ENCODE measurements at regions not wholly inside any gene's neighbourhood (a gene's known extent, or its start where the extent isn't known, plus 50 kb on each side); places are given as distances from the start of the nearest gene placed in this dataset.

GRCh38 chr12:90338365-90338764 is 616.6 kb downstream of the CCER1 start:
- no peaks in the 10 kb centered on the region for H3K27me3 ChIP-seq (replicated peaks; ENCODE audit: insufficient read depth)
- no peak overlapping the region for H3K4me3 ChIP-seq
- no peaks in the 10 kb centered on the region for H3K9me3 ChIP-seq
- no peak for ATAC-seq (ENCODE audit: insufficient number of reproducible peaks, low FRiP score, low read depth)
- H3K27ac ChIP-seq = no peak overlapping the region
- TF ChIP-seq CTCF (IDR thresholded peaks at IDR 0.05) = no peak
- DNase-seq (ENCODE audit: low spot score) = no peak
- H3K4me1 ChIP-seq (ENCODE audit: control insufficient read depth in 1 of 2, low read depth in 2 of 2) = no peaks in the 10 kb centered on the region
- no peaks in the 10 kb centered on the region for H3K36me3 ChIP-seq

GRCh38 chr12:90337018-90337417 is 618.0 kb downstream of the CCER1 start:
- ATAC-seq (ENCODE audit: insufficient number of reproducible peaks, low FRiP score, low read depth) = no peak

GRCh38 chr12:90335566-90335965 is 619.4 kb downstream of the CCER1 start:
- DNase-seq (ENCODE audit: low spot score) (no peak), ATAC-seq (ENCODE audit: insufficient number of reproducible peaks, low FRiP score, low read depth) (no peak)
- no peaks in the 10 kb centered on the region for H3K4me1 ChIP-seq (ENCODE audit: control insufficient read depth in 1 of 2, low read depth in 2 of 2)
- no peak overlapping the region for H3K27ac ChIP-seq
- no peaks in the 10 kb centered on the region for H3K27me3 ChIP-seq (replicated peaks; ENCODE audit: insufficient read depth)
- TF ChIP-seq CTCF (IDR thresholded peaks at IDR 0.05) = no peak
- H3K4me3 ChIP-seq = no peak overlapping the region
- no peaks in the 10 kb centered on the region for H3K36me3 ChIP-seq
- no peaks in the 10 kb centered on the region for H3K9me3 ChIP-seq

More at GRCh38 chr12:90337018-90337417, 618.0 kb downstream of the CCER1 start:
- Histone ChIP-seq H3K27me3 (replicated peaks; ENCODE audit: insufficient read depth) (no peaks in the 10 kb centered on the region), H3K36me3 (no peaks in the 10 kb centered on the region), H3K4me1 (ENCODE audit: control insufficient read depth in 1 of 2, low read depth in 2 of 2) (no peaks in the 10 kb centered on the region), H3K27ac (no peak overlapping the region), H3K9me3 (no peaks in the 10 kb centered on the region), H3K4me3 (no peak overlapping the region)
- DNase-seq (ENCODE audit: low spot score) = no peak
- TF ChIP-seq CTCF (IDR thresholded peaks at IDR 0.05) = no peak

GRCh38 chr12:90333939-90334338 is 621.0 kb downstream of the CCER1 start:
- no peak for ATAC-seq (ENCODE audit: insufficient number of reproducible peaks, low FRiP score, low read depth)
- no peak overlapping the region for H3K4me3 ChIP-seq

GRCh38 chr12:90333424-90333823 is 621.6 kb downstream of the CCER1 start:
- Histone ChIP-seq H3K9me3 (no peaks in the 10 kb centered on the region), H3K27ac (no peak overlapping the region), H3K4me3 (no peak overlapping the region), H3K4me1 (ENCODE audit: control insufficient read depth in 1 of 2, low read depth in 2 of 2) (no peaks in the 10 kb centered on the region), H3K27me3 (replicated peaks; ENCODE audit: insufficient read depth) (no peaks in the 10 kb centered on the region), H3K36me3 (no peaks in the 10 kb centered on the region)
- DNase-seq (ENCODE audit: low spot score) = no peak
- no peak for ATAC-seq (ENCODE audit: insufficient number of reproducible peaks, low FRiP score, low read depth)
- no peak for TF ChIP-seq CTCF (IDR thresholded peaks at IDR 0.05)

More at GRCh38 chr12:90333939-90334338, 621.0 kb downstream of the CCER1 start:
- no peaks in the 10 kb centered on the region for H3K36me3 ChIP-seq
- H3K27ac ChIP-seq = no peak overlapping the region
- no peak for TF ChIP-seq CTCF (IDR thresholded peaks at IDR 0.05)
- H3K4me1 ChIP-seq (ENCODE audit: control insufficient read depth in 1 of 2, low read depth in 2 of 2) = no peaks in the 10 kb centered on the region
- DNase-seq (ENCODE audit: low spot score) = no peak
- no peaks in the 10 kb centered on the region for H3K27me3 ChIP-seq (replicated peaks; ENCODE audit: insufficient read depth)
- H3K9me3 ChIP-seq = no peaks in the 10 kb centered on the region
